ENCODE measurements at regions not wholly inside any gene's neighbourhood (a gene's known extent, or its start where the extent isn't known, plus 50 kb on each side); places are given as distances from the start of the nearest gene placed in this dataset.

DNA sequence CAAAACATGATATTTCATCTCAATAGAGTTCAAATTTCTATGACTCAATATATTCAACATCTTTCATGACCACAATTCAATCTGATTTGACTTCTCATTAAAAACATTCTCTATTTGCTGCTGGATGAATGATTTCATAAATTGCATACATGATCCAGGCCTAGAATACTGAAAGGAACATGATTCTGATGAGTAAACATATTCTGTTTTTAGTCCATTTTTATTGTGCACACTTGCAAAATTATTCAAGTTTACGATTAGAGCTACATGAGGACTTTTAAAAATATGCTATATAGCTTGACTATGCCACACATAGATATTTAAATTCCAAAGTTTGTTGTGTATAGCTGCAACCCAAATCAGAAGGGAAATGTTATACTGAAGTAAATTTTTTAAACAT, 273.8 kb upstream of the GRIP1 start (continued):
- TF ChIP-seq, protein P1, sequence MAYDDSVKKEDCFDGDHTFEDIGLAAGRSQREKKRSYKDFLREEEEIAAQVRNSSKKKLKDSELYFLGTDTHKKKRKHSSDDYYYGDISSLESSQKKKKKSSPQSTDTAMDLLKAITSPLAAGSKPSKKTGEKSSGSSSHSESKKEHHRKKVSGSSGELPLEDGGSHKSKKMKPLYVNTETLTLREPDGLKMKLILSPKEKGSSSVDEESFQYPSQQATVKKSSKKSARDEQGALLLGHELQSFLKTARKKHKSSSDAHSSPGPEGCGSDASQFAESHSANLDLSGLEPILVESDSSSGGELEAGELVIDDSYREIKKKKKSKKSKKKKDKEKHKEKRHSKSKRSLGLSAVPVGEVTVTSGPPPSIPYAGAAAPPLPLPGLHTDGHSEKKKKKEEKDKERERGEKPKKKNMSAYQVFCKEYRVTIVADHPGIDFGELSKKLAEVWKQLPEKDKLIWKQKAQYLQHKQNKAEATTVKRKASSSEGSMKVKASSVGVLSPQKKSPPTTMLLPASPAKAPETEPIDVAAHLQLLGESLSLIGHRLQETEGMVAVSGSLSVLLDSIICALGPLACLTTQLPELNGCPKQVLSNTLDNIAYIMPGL (CRISPR knock-in tag; IDR thresholded peaks at IDR 0.05): no peak
- TF ChIP-seq CREB1 (CRISPR knock-in tag; IDR thresholded peaks at IDR 0.05) (no peak), CREM (CRISPR knock-in tag; IDR thresholded peaks at IDR 0.05) (no peak)
- TF ChIP-seq, protein P2, sequence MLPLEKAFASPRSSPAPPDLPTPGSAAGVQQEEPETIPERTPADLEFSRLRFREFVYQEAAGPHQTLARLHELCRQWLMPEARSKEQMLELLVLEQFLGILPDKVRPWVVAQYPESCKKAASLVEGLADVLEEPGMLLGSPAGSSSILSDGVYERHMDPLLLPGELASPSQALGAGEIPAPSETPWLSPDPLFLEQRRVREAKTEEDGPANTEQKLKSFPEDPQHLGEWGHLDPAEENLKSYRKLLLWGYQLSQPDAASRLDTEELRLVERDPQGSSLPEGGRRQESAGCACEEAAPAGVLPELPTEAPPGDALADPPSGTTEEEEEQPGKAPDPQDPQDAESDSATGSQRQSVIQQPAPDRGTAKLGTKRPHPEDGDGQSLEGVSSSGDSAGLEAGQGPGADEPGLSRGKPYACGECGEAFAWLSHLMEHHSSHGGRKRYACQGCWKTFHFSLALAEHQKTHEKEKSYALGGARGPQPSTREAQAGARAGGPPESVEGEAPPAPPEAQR (CRISPR knock-in tag; IDR thresholded peaks at IDR 0.05): no peak

DNA sequence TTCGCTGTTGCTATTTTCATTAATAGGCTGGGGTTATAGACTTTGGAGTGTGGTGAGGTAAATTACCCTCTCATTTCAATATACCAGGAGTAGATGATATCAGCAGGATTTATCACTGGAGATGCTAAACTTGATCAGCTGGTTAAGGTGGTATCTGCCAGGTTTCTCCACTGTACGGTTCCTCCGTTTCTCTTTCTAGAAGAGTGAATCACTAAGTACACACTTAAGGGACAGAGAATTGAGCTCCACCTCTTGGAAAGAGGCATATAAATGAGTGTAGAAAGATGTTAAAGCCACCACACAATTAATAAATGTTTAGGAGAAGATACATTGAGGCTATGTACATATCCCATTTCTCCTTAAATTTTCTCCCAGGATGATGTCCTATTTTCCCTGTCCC, 277.4 kb upstream of the GRIP1 start:
- ChIA-PET CTCF (interaction anchor here (1.5 kb wide), 1 partner anchor 62 kb away, joined by 3 read pairs; no protein-coding TSS in a partner anchor), POLR2A (no interaction called here)
- DNase-seq (ENCODE audit: low spot score): no peak
- Mint-ChIP-seq H3K9me3 (no peaks in the 10 kb centered on the region), H3K4me3 (no peak overlapping the region), H3K27ac (no peak overlapping the region), H3K36me3 (no peaks in the 10 kb centered on the region), H3K4me1 (peaks cover 20% of the 10 kb centered on the region), H3K27me3 (ENCODE audit: low read depth) (no peaks in the 10 kb centered on the region)
- ATAC-seq: no peak
- TF ChIP-seq NFYB (CRISPR knock-in tag; conservative IDR thresholded peaks at IDR 0.05; ENCODE audit: low read depth): no peak
- TF ChIP-seq ETV6 (CRISPR knock-in tag; IDR thresholded peaks at IDR 0.05): no peak
- no peak for TF ChIP-seq TEAD4 (CRISPR knock-in tag; IDR thresholded peaks at IDR 0.05)
- TF ChIP-seq TCF7 (CRISPR knock-in tag; IDR thresholded peaks at IDR 0.05; ENCODE audit: low read depth): no peak
- TF ChIP-seq, protein P3, sequence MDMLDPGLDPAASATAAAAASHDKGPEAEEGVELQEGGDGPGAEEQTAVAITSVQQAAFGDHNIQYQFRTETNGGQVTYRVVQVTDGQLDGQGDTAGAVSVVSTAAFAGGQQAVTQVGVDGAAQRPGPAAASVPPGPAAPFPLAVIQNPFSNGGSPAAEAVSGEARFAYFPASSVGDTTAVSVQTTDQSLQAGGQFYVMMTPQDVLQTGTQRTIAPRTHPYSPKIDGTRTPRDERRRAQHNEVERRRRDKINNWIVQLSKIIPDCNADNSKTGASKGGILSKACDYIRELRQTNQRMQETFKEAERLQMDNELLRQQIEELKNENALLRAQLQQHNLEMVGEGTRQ (CRISPR knock-in tag; IDR thresholded peaks at IDR 0.05): no peak
- TF ChIP-seq, protein P4, sequence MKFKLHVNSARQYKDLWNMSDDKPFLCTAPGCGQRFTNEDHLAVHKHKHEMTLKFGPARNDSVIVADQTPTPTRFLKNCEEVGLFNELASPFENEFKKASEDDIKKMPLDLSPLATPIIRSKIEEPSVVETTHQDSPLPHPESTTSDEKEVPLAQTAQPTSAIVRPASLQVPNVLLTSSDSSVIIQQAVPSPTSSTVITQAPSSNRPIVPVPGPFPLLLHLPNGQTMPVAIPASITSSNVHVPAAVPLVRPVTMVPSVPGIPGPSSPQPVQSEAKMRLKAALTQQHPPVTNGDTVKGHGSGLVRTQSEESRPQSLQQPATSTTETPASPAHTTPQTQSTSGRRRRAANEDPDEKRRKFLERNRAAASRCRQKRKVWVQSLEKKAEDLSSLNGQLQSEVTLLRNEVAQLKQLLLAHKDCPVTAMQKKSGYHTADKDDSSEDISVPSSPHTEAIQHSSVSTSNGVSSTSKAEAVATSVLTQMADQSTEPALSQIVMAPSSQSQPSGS (CRISPR knock-in tag; IDR thresholded peaks at IDR 0.05; ENCODE audit: borderline replicate concordance, low read depth): no peak
- TF ChIP-seq, protein P5, sequence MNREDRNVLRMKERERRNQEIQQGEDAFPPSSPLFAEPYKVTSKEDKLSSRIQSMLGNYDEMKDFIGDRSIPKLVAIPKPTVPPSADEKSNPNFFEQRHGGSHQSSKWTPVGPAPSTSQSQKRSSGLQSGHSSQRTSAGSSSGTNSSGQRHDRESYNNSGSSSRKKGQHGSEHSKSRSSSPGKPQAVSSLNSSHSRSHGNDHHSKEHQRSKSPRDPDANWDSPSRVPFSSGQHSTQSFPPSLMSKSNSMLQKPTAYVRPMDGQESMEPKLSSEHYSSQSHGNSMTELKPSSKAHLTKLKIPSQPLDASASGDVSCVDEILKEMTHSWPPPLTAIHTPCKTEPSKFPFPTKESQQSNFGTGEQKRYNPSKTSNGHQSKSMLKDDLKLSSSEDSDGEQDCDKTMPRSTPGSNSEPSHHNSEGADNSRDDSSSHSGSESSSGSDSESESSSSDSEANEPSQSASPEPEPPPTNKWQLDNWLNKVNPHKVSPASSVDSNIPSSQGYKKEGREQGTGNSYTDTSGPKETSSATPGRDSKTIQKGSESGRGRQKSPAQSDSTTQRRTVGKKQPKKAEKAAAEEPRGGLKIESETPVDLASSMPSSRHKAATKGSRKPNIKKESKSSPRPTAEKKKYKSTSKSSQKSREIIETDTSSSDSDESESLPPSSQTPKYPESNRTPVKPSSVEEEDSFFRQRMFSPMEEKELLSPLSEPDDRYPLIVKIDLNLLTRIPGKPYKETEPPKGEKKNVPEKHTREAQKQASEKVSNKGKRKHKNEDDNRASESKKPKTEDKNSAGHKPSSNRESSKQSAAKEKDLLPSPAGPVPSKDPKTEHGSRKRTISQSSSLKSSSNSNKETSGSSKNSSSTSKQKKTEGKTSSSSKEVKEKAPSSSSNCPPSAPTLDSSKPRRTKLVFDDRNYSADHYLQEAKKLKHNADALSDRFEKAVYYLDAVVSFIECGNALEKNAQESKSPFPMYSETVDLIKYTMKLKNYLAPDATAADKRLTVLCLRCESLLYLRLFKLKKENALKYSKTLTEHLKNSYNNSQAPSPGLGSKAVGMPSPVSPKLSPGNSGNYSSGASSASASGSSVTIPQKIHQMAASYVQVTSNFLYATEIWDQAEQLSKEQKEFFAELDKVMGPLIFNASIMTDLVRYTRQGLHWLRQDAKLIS (CRISPR knock-in tag; IDR thresholded peaks at IDR 0.05; ENCODE audit: borderline replicate concordance): no peak
- no peak for TF ChIP-seq IRF2 (CRISPR knock-in tag; IDR thresholded peaks at IDR 0.05; ENCODE audit: borderline replicate concordance, low read depth)
- TF ChIP-seq, protein P6, sequence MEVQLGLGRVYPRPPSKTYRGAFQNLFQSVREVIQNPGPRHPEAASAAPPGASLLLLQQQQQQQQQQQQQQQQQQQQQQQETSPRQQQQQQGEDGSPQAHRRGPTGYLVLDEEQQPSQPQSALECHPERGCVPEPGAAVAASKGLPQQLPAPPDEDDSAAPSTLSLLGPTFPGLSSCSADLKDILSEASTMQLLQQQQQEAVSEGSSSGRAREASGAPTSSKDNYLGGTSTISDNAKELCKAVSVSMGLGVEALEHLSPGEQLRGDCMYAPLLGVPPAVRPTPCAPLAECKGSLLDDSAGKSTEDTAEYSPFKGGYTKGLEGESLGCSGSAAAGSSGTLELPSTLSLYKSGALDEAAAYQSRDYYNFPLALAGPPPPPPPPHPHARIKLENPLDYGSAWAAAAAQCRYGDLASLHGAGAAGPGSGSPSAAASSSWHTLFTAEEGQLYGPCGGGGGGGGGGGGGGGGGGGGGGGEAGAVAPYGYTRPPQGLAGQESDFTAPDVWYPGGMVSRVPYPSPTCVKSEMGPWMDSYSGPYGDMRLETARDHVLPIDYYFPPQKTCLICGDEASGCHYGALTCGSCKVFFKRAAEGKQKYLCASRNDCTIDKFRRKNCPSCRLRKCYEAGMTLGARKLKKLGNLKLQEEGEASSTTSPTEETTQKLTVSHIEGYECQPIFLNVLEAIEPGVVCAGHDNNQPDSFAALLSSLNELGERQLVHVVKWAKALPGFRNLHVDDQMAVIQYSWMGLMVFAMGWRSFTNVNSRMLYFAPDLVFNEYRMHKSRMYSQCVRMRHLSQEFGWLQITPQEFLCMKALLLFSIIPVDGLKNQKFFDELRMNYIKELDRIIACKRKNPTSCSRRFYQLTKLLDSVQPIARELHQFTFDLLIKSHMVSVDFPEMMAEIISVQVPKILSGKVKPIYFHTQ (CRISPR knock-in tag; IDR thresholded peaks at IDR 0.05): no peak
- TF ChIP-seq SOX15 (CRISPR knock-in tag; IDR thresholded peaks at IDR 0.05): no peak
- TF ChIP-seq, protein P7, sequence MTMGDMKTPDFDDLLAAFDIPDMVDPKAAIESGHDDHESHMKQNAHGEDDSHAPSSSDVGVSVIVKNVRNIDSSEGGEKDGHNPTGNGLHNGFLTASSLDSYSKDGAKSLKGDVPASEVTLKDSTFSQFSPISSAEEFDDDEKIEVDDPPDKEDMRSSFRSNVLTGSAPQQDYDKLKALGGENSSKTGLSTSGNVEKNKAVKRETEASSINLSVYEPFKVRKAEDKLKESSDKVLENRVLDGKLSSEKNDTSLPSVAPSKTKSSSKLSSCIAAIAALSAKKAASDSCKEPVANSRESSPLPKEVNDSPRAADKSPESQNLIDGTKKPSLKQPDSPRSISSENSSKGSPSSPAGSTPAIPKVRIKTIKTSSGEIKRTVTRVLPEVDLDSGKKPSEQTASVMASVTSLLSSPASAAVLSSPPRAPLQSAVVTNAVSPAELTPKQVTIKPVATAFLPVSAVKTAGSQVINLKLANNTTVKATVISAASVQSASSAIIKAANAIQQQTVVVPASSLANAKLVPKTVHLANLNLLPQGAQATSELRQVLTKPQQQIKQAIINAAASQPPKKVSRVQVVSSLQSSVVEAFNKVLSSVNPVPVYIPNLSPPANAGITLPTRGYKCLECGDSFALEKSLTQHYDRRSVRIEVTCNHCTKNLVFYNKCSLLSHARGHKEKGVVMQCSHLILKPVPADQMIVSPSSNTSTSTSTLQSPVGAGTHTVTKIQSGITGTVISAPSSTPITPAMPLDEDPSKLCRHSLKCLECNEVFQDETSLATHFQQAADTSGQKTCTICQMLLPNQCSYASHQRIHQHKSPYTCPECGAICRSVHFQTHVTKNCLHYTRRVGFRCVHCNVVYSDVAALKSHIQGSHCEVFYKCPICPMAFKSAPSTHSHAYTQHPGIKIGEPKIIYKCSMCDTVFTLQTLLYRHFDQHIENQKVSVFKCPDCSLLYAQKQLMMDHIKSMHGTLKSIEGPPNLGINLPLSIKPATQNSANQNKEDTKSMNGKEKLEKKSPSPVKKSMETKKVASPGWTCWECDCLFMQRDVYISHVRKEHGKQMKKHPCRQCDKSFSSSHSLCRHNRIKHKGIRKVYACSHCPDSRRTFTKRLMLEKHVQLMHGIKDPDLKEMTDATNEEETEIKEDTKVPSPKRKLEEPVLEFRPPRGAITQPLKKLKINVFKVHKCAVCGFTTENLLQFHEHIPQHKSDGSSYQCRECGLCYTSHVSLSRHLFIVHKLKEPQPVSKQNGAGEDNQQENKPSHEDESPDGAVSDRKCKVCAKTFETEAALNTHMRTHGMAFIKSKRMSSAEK (CRISPR knock-in tag; IDR thresholded peaks at IDR 0.05; ENCODE audit: borderline replicate concordance): no peak
- TF ChIP-seq NR2C2 (CRISPR knock-in tag; IDR thresholded peaks at IDR 0.05): no peak
- no peak for TF ChIP-seq EMX1 (CRISPR knock-in tag; IDR thresholded peaks at IDR 0.05)
- no peak for TF ChIP-seq FOXP1 (CRISPR knock-in tag; IDR thresholded peaks at IDR 0.05; ENCODE audit: borderline replicate concordance)
- no peak for TF ChIP-seq ESRRA (CRISPR knock-in tag; IDR thresholded peaks at IDR 0.05; ENCODE audit: borderline replicate concordance)
- no peak for TF ChIP-seq ZNF423 (CRISPR knock-in tag; IDR thresholded peaks at IDR 0.05)
- no peak for TF ChIP-seq OVOL2 (CRISPR knock-in tag; IDR thresholded peaks at IDR 0.05; ENCODE audit: borderline replicate concordance)
